ENCODE measurements at regions not wholly inside any gene's neighbourhood (a gene's known extent, or its start where the extent isn't known, plus 50 kb on each side); places are given as distances from the start of the nearest gene placed in this dataset.

GRCh38 chr17:74107107-74107506 lies 96.4 kb upstream of the RPL38 start:
- Histone ChIP-seq H3K4me3 (ENCODE audit: low read depth, low read length) (no peak overlapping the region), H3K27ac (ENCODE audit: insufficient read depth, low read length, poor library complexity, severe bottlenecking) (no peak overlapping the region), H3K4me1 (ENCODE audit: control insufficient read depth, insufficient read depth, low read length, poor library complexity, severe bottlenecking) (no peaks in the 10 kb centered on the region), H3K9me3 (ENCODE audit: control insufficient read depth in 2 of 2, low read length in 2 of 2) (no peaks in the 10 kb centered on the region), H3K27me3 (ENCODE audit: control insufficient read depth, insufficient read depth, low read length) (no peaks in the 10 kb centered on the region), H3K36me3 (ENCODE audit: control insufficient read depth, insufficient read depth, low read length) (no peaks in the 10 kb centered on the region)
- DNase-seq (no peak), ATAC-seq (ENCODE audit: low read depth in 2 of 2) (no peak)
- Mint-ChIP-seq H3K27ac (no peak overlapping the region), H3K4me3 (no peak overlapping the region), H3K9me3 (peaks cover 0 to 1% (median 0%) of the 10 kb centered on the region in 7 donors), H3K36me3 (no peaks in the 10 kb centered on the region), H3K27me3 (peaks cover 20% of the 10 kb centered on the region), H3K4me1 (no peaks in the 10 kb centered on the region)

DNA sequence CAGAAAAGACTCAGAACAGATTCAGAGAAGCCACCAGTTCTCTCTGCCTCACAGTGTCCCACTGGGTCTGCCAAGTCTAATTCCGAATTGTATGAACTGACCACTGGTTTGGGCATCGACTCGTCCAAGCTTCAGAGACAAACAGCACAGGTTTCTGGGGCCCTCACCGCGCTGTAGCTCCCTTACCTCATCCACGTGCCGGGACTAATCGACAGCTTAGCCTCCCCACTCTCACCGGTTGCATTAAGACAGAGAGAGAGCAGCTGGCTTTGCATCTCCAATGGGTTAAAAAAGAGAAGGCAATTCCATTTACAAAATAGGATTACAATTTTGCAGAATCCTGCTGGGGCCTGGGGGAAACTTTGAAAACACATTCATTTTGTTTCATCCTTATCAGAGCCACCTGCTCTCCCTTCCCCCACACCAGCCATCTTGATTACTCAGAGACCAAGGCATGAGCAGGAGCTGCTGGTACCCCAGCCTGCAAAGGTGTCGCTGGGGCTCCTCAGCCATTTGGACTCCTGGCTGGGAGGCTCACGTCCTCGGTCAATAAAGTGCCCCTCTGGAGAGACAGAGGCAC lies 95.3 kb upstream of the RPL38 start:
- no peak for ATAC-seq (ENCODE audit: low read depth in 2 of 2)
- no peaks in the 10 kb centered on the region for H3K36me3 ChIP-seq (ENCODE audit: control insufficient read depth, insufficient read depth, low read length)
- H3K4me1 ChIP-seq (ENCODE audit: control insufficient read depth, insufficient read depth, low read length, poor library complexity, severe bottlenecking), result no peaks in the 10 kb centered on the region
- no peak for DNase-seq
- Mint-ChIP-seq H3K27ac (no peak overlapping the region), H3K4me3 (no peak overlapping the region), H3K36me3 (no peaks in the 10 kb centered on the region), H3K4me1 (no peaks in the 10 kb centered on the region), H3K27me3 (peaks cover 20% of the 10 kb centered on the region), H3K9me3 (peaks cover 0 to 1% (median 0%) of the 10 kb centered on the region in 7 donors)
- no peaks in the 10 kb centered on the region for H3K27me3 ChIP-seq (ENCODE audit: control insufficient read depth, insufficient read depth, low read length)
- no peak overlapping the region for H3K27ac ChIP-seq (ENCODE audit: insufficient read depth, low read length, poor library complexity, severe bottlenecking)
- no peaks in the 10 kb centered on the region for H3K9me3 ChIP-seq (ENCODE audit: control insufficient read depth in 2 of 2, low read length in 2 of 2)
- no peak overlapping the region for H3K4me3 ChIP-seq (ENCODE audit: low read depth, low read length)

- peaks cover 20% of the 10 kb centered on the region for H3K27me3 Mint-ChIP-seq
- no peaks in the 10 kb centered on the region for H3K4me1 ChIP-seq (ENCODE audit: control insufficient read depth, insufficient read depth, low read length, poor library complexity, severe bottlenecking)
- ATAC-seq (ENCODE audit: low read depth in 2 of 2) (no peak), DNase-seq (no peak)
- no peaks in the 10 kb centered on the region for H3K9me3 ChIP-seq (ENCODE audit: control insufficient read depth in 2 of 2, low read length in 2 of 2)
- H3K36me3 ChIP-seq (ENCODE audit: control insufficient read depth, insufficient read depth, low read length), result no peaks in the 10 kb centered on the region
- no peaks in the 10 kb centered on the region for H3K27me3 ChIP-seq (ENCODE audit: control insufficient read depth, insufficient read depth, low read length)
- peaks cover 0 to 3% (median 0%) of the 10 kb centered on the region in 7 donors for H3K9me3 Mint-ChIP-seq
- no peak overlapping the region for H3K4me3 Mint-ChIP-seq
- H3K27ac Mint-ChIP-seq, result peak overlapping the region in 1 of 3 donors; percentile 55
- H3K4me3 ChIP-seq (ENCODE audit: low read depth, low read length), result no peak overlapping the region
- no peak overlapping the region for H3K27ac ChIP-seq (ENCODE audit: insufficient read depth, low read length, poor library complexity, severe bottlenecking)
- H3K36me3 Mint-ChIP-seq, result no peaks in the 10 kb centered on the region
- H3K4me1 Mint-ChIP-seq, result no peaks in the 10 kb centered on the region
Observed at GRCh38 chr17:74110467-74110866, 93.0 kb upstream of the RPL38 start.

DNA sequence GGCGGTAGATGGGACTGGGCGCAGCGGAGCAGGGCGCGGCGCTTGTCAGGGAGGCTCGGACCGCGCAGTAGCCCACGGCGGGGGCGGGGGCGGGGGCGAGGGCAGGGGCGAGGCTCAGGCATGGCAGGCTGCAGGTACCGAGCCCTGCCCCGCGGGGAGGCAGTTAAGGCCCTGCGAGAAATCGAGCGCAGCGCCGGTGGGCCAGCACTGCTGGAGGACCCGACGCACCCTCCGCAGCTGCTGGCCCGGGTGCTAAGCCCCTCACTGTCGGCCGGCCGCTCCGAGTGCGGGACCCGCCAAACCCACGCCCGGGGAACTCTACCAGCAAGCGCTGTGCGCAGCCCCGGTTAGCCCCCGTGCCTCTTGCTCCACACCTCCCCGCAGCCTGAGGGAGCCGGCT lies 90.2 kb upstream of the RPL38 start:
- Mint-ChIP-seq H3K27me3 (peaks cover 18% of the 10 kb centered on the region), H3K4me1 (peaks cover 0 to 3% (median 0%) of the 10 kb centered on the region in 4 donors)

GRCh38 chr17:74113952-74114351 lies 89.5 kb upstream of the RPL38 start:
- Mint-ChIP-seq H3K27me3 (peaks cover 14% of the 10 kb centered on the region), H3K4me3 (no peak overlapping the region), H3K4me1 (peaks cover 0 to 3% (median 0%) of the 10 kb centered on the region in 4 donors), H3K9me3 (peaks cover 0 to 3% (median 0%) of the 10 kb centered on the region in 7 donors), H3K27ac (no peak overlapping the region), H3K36me3 (no peaks in the 10 kb centered on the region)
- H3K4me1 ChIP-seq (ENCODE audit: control insufficient read depth, insufficient read depth, low read length, poor library complexity, severe bottlenecking), result peaks cover 3% of the 10 kb centered on the region
- H3K9me3 ChIP-seq (ENCODE audit: control insufficient read depth in 2 of 2, low read length in 2 of 2), result no peaks in the 10 kb centered on the region
- H3K36me3 ChIP-seq (ENCODE audit: control insufficient read depth, insufficient read depth, low read length), result no peaks in the 10 kb centered on the region
- no peaks in the 10 kb centered on the region for H3K27me3 ChIP-seq (ENCODE audit: control insufficient read depth, insufficient read depth, low read length)
- DNase-seq, result no peak
- ATAC-seq (ENCODE audit: low read depth in 2 of 2), result no peak
- no peak overlapping the region for H3K27ac ChIP-seq (ENCODE audit: insufficient read depth, low read length, poor library complexity, severe bottlenecking)
- H3K4me3 ChIP-seq (ENCODE audit: low read depth, low read length), result no peak overlapping the region

More for the DNA sequence above, 90.2 kb upstream of the RPL38 start:
- H3K36me3 ChIP-seq (ENCODE audit: control insufficient read depth, insufficient read depth, low read length), result no peaks in the 10 kb centered on the region
- DNase-seq, result no peak
- H3K36me3 Mint-ChIP-seq, result no peaks in the 10 kb centered on the region
- no peak overlapping the region for H3K4me3 ChIP-seq (ENCODE audit: low read depth, low read length)
- ATAC-seq (ENCODE audit: low read depth in 2 of 2), result no peak
- H3K9me3 Mint-ChIP-seq, result peaks cover 0 to 3% (median 0%) of the 10 kb centered on the region in 7 donors
- no peak overlapping the region for H3K4me3 Mint-ChIP-seq
- no peaks in the 10 kb centered on the region for H3K27me3 ChIP-seq (ENCODE audit: control insufficient read depth, insufficient read depth, low read length)
- peaks cover 3% of the 10 kb centered on the region for H3K4me1 ChIP-seq (ENCODE audit: control insufficient read depth, insufficient read depth, low read length, poor library complexity, severe bottlenecking)
- H3K9me3 ChIP-seq (ENCODE audit: control insufficient read depth in 2 of 2, low read length in 2 of 2), result no peaks in the 10 kb centered on the region
- no peak overlapping the region for H3K27ac Mint-ChIP-seq
- H3K27ac ChIP-seq (ENCODE audit: insufficient read depth, low read length, poor library complexity, severe bottlenecking), result no peak overlapping the region

- Mint-ChIP-seq H3K36me3 (no peaks in the 10 kb centered on the region), H3K4me1 (peaks cover 0 to 3% (median 0%) of the 10 kb centered on the region in 4 donors), H3K4me3 (no peak overlapping the region), H3K27ac (no peak overlapping the region), H3K9me3 (peaks cover 0 to 3% (median 0%) of the 10 kb centered on the region in 7 donors), H3K27me3 (peaks cover 14% of the 10 kb centered on the region)
- Histone ChIP-seq H3K9me3 (ENCODE audit: control insufficient read depth in 2 of 2, low read length in 2 of 2) (no peaks in the 10 kb centered on the region), H3K4me1 (ENCODE audit: control insufficient read depth, insufficient read depth, low read length, poor library complexity, severe bottlenecking) (peaks cover 3% of the 10 kb centered on the region), H3K4me3 (ENCODE audit: low read depth, low read length) (no peak overlapping the region), H3K27ac (ENCODE audit: insufficient read depth, low read length, poor library complexity, severe bottlenecking) (no peak overlapping the region), H3K36me3 (ENCODE audit: control insufficient read depth, insufficient read depth, low read length) (no peaks in the 10 kb centered on the region), H3K27me3 (ENCODE audit: control insufficient read depth, insufficient read depth, low read length) (no peaks in the 10 kb centered on the region)
- ATAC-seq (ENCODE audit: low read depth in 2 of 2) (no peak), DNase-seq (no peak)
Observed at GRCh38 chr17:74114881-74115470, 88.5 kb upstream of the RPL38 start.

DNA sequence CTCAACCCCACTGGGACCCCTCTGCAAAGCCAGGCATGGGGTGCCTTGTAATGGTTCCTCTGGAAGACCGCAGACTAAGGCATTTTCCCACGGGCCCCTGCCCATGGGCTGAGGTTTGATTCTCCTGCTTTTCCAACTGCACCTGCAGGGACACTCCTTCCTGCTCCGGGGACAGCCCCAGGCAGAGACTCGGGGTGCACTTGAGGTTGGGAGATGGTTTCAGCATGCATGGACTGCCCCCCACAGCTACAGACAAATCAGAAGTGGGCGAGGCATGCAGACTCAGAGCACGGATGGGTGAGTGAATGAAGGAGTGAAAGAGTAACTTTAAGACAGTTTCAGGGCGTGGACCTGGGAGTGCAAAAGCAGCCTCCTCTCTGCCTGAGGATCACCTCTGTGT lies 87.9 kb upstream of the RPL38 start:
- no peak overlapping the region for H3K4me3 ChIP-seq (ENCODE audit: low read depth, low read length)
- no peaks in the 10 kb centered on the region for H3K36me3 ChIP-seq (ENCODE audit: control insufficient read depth, insufficient read depth, low read length)
- no peaks in the 10 kb centered on the region for H3K27me3 ChIP-seq (ENCODE audit: control insufficient read depth, insufficient read depth, low read length)
- H3K4me3 Mint-ChIP-seq, result no peak overlapping the region
- no peaks in the 10 kb centered on the region for H3K36me3 Mint-ChIP-seq
- H3K4me1 Mint-ChIP-seq, result peaks cover 0 to 3% (median 0%) of the 10 kb centered on the region in 4 donors
- peaks cover 3% of the 10 kb centered on the region for H3K4me1 ChIP-seq (ENCODE audit: control insufficient read depth, insufficient read depth, low read length, poor library complexity, severe bottlenecking)
- H3K27ac Mint-ChIP-seq, result no peak overlapping the region
- no peak for ATAC-seq (ENCODE audit: low read depth in 2 of 2)
- no peak for DNase-seq
- no peak overlapping the region for H3K27ac ChIP-seq (ENCODE audit: insufficient read depth, low read length, poor library complexity, severe bottlenecking)
- peaks cover 0 to 3% (median 0%) of the 10 kb centered on the region in 7 donors for H3K9me3 Mint-ChIP-seq
- H3K9me3 ChIP-seq (ENCODE audit: control insufficient read depth in 2 of 2, low read length in 2 of 2), result no peaks in the 10 kb centered on the region
- peaks cover 13% of the 10 kb centered on the region for H3K27me3 Mint-ChIP-seq
